ENCODE measurements at regions not wholly inside any gene's neighbourhood (a gene's known extent, or its start where the extent isn't known, plus 50 kb on each side); places are given as distances from the start of the nearest gene placed in this dataset.

DNA sequence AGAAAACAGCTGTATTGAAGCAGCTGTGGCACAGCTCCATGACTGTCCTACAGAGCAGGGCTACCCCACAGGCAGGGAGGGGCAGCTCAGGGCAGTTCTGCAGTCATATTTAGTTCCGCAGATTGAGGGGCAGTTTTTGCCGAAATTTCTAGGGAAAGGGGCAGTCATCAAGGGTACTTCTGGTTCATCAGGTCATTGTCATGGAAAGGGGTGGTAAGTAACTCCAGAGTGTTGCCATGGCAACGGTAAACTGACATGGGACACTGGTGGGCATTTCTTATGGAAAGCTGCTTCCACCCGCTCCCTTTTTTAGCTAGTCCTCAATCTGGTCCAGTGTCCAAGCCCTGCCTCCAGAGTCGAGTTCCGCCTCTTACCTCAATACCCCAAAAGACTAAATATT, 702.8 kb downstream of the LIG4 start:
- H3K4me3 ChIP-seq, result no peak overlapping the region
- H3K36me3 ChIP-seq, result no peaks in the 10 kb centered on the region
- TF ChIP-seq POLR2A (IDR thresholded peaks at IDR 0.05), result no peak
- TF ChIP-seq, protein P1, sequence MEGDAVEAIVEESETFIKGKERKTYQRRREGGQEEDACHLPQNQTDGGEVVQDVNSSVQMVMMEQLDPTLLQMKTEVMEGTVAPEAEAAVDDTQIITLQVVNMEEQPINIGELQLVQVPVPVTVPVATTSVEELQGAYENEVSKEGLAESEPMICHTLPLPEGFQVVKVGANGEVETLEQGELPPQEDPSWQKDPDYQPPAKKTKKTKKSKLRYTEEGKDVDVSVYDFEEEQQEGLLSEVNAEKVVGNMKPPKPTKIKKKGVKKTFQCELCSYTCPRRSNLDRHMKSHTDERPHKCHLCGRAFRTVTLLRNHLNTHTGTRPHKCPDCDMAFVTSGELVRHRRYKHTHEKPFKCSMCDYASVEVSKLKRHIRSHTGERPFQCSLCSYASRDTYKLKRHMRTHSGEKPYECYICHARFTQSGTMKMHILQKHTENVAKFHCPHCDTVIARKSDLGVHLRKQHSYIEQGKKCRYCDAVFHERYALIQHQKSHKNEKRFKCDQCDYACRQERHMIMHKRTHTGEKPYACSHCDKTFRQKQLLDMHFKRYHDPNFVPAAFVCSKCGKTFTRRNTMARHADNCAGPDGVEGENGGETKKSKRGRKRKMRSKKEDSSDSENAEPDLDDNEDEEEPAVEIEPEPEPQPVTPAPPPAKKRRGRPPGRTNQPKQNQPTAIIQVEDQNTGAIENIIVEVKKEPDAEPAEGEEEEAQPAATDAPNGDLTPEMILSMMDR (IDR thresholded peaks at IDR 0.05), result no peak
- H3K27ac ChIP-seq, result no peak overlapping the region
- no peak for DNase-seq
- no peaks in the 10 kb centered on the region for H3K9me3 ChIP-seq
- intact Hi-C loops (cut with DNase I; ENCODE audit: low total_unique reads), result no loop called here
- H3K27me3 ChIP-seq, result no peaks in the 10 kb centered on the region
- no peaks in the 10 kb centered on the region for H3K4me1 ChIP-seq

DNA sequence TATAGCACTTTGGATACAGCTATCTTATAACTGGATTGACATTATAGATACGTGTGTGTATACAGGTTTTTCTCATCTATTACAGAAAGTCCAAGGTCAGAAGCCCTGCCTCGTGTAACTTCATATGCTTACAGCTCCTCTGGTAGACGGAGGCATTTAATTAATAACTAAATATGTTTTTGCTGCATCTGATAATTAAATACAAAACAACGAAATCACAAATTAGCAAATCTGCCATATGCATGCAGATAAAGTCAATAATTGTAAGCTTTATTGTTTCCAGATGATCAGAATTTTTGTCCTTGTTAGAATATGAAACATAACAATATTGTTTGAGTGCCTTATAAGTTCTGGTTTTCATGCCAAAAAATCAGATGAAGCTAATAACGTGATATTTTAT, 717.7 kb downstream of the LIG4 start:
- intact Hi-C loops (cut with DNase I; ENCODE audit: low total_unique reads), result no loop called here
- TF ChIP-seq POLR2A (IDR thresholded peaks at IDR 0.05), result no peak
- TF ChIP-seq, protein P1 (IDR thresholded peaks at IDR 0.05), result no peak
- no peaks in the 10 kb centered on the region for H3K36me3 ChIP-seq

DNA sequence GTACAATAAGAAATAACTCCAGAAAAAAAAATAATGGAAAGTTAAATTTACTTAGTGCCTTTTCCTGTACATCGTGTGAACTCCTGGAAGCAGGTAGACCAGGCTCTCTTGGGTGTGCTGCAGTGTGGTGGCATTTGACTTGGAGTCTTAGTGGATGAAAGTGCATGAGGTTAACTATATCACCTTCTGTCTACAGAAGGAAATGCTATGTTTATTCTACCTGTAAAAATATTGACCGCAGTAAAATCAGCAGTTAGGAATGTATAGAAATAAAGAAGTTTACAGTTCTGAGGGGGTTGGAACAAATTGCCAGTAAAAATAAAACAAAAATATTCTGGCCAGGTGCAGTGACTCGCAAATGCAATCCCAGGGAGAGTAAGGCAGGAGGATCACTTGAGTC, 722.1 kb downstream of the LIG4 start:
- intact Hi-C loops (cut with DNase I; ENCODE audit: low total_unique reads), result no loop called here
- no peaks in the 10 kb centered on the region for H3K4me1 ChIP-seq
- H3K4me3 ChIP-seq, result no peak overlapping the region
- TF ChIP-seq, protein P1 (IDR thresholded peaks at IDR 0.05), result no peak
- TF ChIP-seq POLR2A (IDR thresholded peaks at IDR 0.05), result no peak
- H3K27ac ChIP-seq, result no peak overlapping the region
- no peaks in the 10 kb centered on the region for H3K36me3 ChIP-seq
- no peak for DNase-seq
- no peaks in the 10 kb centered on the region for H3K9me3 ChIP-seq
- H3K27me3 ChIP-seq, result no peaks in the 10 kb centered on the region

More for the DNA sequence above, 717.7 kb downstream of the LIG4 start:
- Histone ChIP-seq H3K27me3 (no peaks in the 10 kb centered on the region), H3K27ac (no peak overlapping the region), H3K9me3 (no peaks in the 10 kb centered on the region), H3K4me1 (no peaks in the 10 kb centered on the region), H3K4me3 (no peak overlapping the region)
- DNase-seq, result no peak

DNA sequence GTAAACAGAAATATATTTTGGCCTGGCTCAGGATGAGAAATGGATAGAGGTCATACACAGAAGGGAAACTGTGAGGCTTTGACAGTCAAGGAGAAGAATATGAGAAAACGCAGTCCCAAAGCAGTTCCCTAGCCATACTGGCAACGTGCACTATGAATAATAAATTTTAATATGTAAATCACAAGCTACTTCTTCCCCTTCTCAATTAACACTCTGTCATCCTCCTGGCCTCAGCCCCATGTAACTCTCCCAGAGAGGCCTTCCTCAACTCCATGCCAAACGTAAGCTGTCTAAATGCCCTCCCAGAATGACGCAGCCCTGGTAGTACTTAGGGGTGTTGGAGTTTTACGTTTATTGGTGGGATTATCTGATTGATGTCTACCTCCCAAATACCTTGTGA, 732.6 kb downstream of the LIG4 start:
- Histone ChIP-seq H3K9me3 (no peaks in the 10 kb centered on the region), H3K36me3 (no peaks in the 10 kb centered on the region), H3K4me3 (no peak overlapping the region), H3K27ac (no peak overlapping the region), H3K4me1 (no peaks in the 10 kb centered on the region), H3K27me3 (no peaks in the 10 kb centered on the region)
- no peak for DNase-seq
- TF ChIP-seq POLR2A (IDR thresholded peaks at IDR 0.05), result no peak
- TF ChIP-seq, protein P1 (IDR thresholded peaks at IDR 0.05), result no peak
- intact Hi-C loops (cut with DNase I; ENCODE audit: low total_unique reads), result no loop called here

DNA sequence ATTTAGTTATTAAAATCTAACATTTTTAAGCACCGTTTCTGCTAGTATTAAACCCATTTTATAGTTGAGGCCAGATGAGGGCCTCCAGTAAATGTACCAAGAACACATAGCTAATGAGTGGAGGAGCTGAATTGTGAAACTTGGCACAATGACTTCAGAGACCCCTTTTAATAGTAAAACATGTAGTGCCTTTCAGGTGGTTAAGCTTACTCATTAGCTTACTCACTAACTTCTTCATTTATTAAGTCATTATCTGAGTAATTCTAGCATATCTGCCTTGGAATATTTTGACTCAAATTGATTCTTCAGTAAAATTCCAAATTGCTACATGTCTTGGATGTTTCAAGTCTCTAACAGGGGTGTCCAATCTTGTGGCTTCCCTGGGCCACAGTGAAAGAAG, 735.2 kb downstream of the LIG4 start:
- H3K4me3 ChIP-seq, result no peak overlapping the region
- no peaks in the 10 kb centered on the region for H3K36me3 ChIP-seq
- no peaks in the 10 kb centered on the region for H3K27me3 ChIP-seq
- no peak overlapping the region for H3K27ac ChIP-seq
- intact Hi-C loops (cut with DNase I; ENCODE audit: low total_unique reads), result no loop called here
- no peak for DNase-seq
- H3K4me1 ChIP-seq, result no peaks in the 10 kb centered on the region
- TF ChIP-seq POLR2A (IDR thresholded peaks at IDR 0.05), result no peak
- TF ChIP-seq, protein P1 (IDR thresholded peaks at IDR 0.05), result no peak
- H3K9me3 ChIP-seq, result no peaks in the 10 kb centered on the region
